GM12878 (cell line): ENCODE measurements at regions not wholly inside any gene's neighbourhood (a gene's known extent, or its start where the extent isn't known, plus 50 kb on each side); places are given as distances from the start of the nearest gene placed in this dataset.

Experiments used
- ATAC-seq: fragments of 200-7000 bp; cut with Tn5 transposase; 3 replicates; pipeline ENCODE4 v1.9.1; 2020; ENCODE audit warnings: mild to moderate bottlenecking, moderate library complexity
- BruUV-seq: library from RNA; stranded (reverse); fragments of 400-500 nt; replicated peaks from 2 replicates; lab custom pipeline; 2021; lab: Mats Ljungman, UMichigan
- CTCF ChIA-PET: fragments of 300-600 bp; sonication (Branson Sonifier 250); formaldehyde crosslinking; extraction: SDS; loops from one replicate; lab custom pipeline; 2021; ENCODE audit warnings: inconsistent platforms; lab: Yijun Ruan, JAX
- POLR2A ChIA-PET: fragments of 350-600 bp; formaldehyde crosslinking; extraction: SDS; loops from one replicate; lab custom pipeline; 2021; ENCODE audit warnings: inconsistent platforms; lab: Charles Lee
- RAD21 ChIA-PET: fragments of 300-600 bp; sonication (Branson Sonifier 250); formaldehyde crosslinking; loops from one replicate; lab custom pipeline; 2023; ENCODE audit warnings: antibody characterized with exemption; ENCODE audit not compliant: unreplicated experiment; lab: Charles Lee
- SMC1A ChIA-PET: fragments of 300-600 bp; sonication (Branson Sonifier 250); formaldehyde crosslinking; loops from one replicate; lab custom pipeline; 2023; ENCODE audit not compliant: unreplicated experiment, uncharacterized antibody; lab: Charles Lee
- DNase-seq: peaks from one replicate; pipeline ENCODE4 v3.0.0-alpha.2; 2011; ENCODE audit warnings: low read depth, low spot score
- FAIRE-seq: peaks from 3 replicates; lab custom pipeline; 2011; peaks lifted over from hg19 to GRCh38; lab: Jason Lieb, UNC
- H2AFZ ChIP-seq: 2 replicates; pipeline ENCODE4 v1.6.0; 2011; ENCODE audit warnings: low read depth, low read length, control low read depth; ENCODE audit not compliant: control insufficient read depth
- H3K27ac ChIP-seq: 2 replicates; pipeline ENCODE4 v1.5.1; 2011; ENCODE audit warnings: control low read depth; ENCODE audit not compliant: control insufficient read depth, insufficient read depth
- H3K27me3 ChIP-seq, 2 experiments: replicated peaks in 1 of 2; 2 replicates each; pipeline versions ENCODE4 v1.6.0 to v1.6.1; 2011; ENCODE audit warnings: low read length in 1 of 2; ENCODE audit not compliant: control insufficient read depth in 2 of 2, insufficient read depth in 2 of 2
- H3K36me3 ChIP-seq, 2 experiments: 2 replicates each; pipeline ENCODE4 v1.5.1; 2011; ENCODE audit warnings: low read length in 1 of 2; ENCODE audit not compliant: control insufficient read depth in 2 of 2, insufficient read depth in 2 of 2
- H3K4me1 ChIP-seq: 2 replicates; pipeline ENCODE4 v1.6.1; 2011; ENCODE audit warnings: mild to moderate bottlenecking, low read length, moderate library complexity, mixed read lengths; ENCODE audit not compliant: control insufficient read depth, insufficient read depth
- H3K4me2 ChIP-seq: 2 replicates; pipeline ENCODE4 v1.6.0; 2011; ENCODE audit warnings: control low read depth; ENCODE audit not compliant: control insufficient read depth, insufficient read depth
- H3K4me3 ChIP-seq: fragments of 200-600 bp; sonication (generic); 2 replicates; pipeline ENCODE4 v1.5.1; 2016
- H3K79me2 ChIP-seq: 2 replicates; pipeline ENCODE4 v1.6.0; 2011; ENCODE audit warnings: low read length; ENCODE audit not compliant: control insufficient read depth, insufficient read depth
- H3K9ac ChIP-seq: 2 replicates; pipeline ENCODE4 v1.8.0; 2011; ENCODE audit warnings: low read length, control low read depth, mixed read lengths; ENCODE audit not compliant: control insufficient read depth, insufficient read depth
- H3K9me3 ChIP-seq: replicated peaks from 3 replicates; pipeline ENCODE4 v1.5.1; 2011; ENCODE audit warnings: mild to moderate bottlenecking, low read length; ENCODE audit not compliant: control insufficient read depth, insufficient read depth
- H4K20me1 ChIP-seq: 2 replicates; pipeline ENCODE4 v1.6.0; 2011; ENCODE audit not compliant: control insufficient read depth, insufficient read depth
- ASH2L ChIP-seq: fragments of 300-600, 200-600 bp; sonication (generic); IDR thresholded peaks from 2 replicates; pipeline ENCODE4 v1.6.1; 2017; ENCODE audit warnings: low read depth, mild to moderate bottlenecking, borderline replicate concordance
- BACH1 ChIP-seq: fragments of 450-650 bp; IDR thresholded peaks from 2 replicates; pipeline ENCODE4 v1.6.1; 2017; ENCODE audit warnings: mild to moderate bottlenecking, borderline replicate concordance
- BHLHE40 ChIP-seq, 2 experiments: fragments of 450-650 bp in 1 of 2; IDR thresholded peaks; 2 replicates each; pipeline ENCODE4 v1.6.1; 2011 to 2017; ENCODE audit warnings: low read depth in 2 of 2, borderline replicate concordance in 1 of 2, improper control_type of control experiment in 1 of 2, low read length in 1 of 2, mild to moderate bottlenecking in 1 of 2
- BMI1 ChIP-seq: fragments of 450-650 bp; IDR thresholded peaks from 2 replicates; pipeline ENCODE4 v1.6.1; 2016; ENCODE audit warnings: mild to moderate bottlenecking, moderate library complexity, borderline replicate concordance
- CBFB ChIP-seq: IDR thresholded peaks from 2 replicates; pipeline ENCODE4 v1.6.1; 2016; ENCODE audit warnings: antibody characterized with exemption, low read depth
- HDAC2 ChIP-seq: fragments of 200-600 bp; sonication (generic); IDR thresholded peaks from 2 replicates; pipeline ENCODE4 v1.6.1; 2017
- MTA3 ChIP-seq: IDR thresholded peaks from 2 replicates; pipeline ENCODE4 v1.6.1; 2012; ENCODE audit warnings: low read length, inconsistent platforms, borderline replicate concordance
- MXI1 ChIP-seq: fragments of 150-350 bp; IDR thresholded peaks from 2 replicates; pipeline ENCODE4 v1.6.1; 2011; ENCODE audit warnings: low read depth, mild to moderate bottlenecking, inconsistent platforms, low read length, improper control_type of control experiment
- MYB ChIP-seq: fragments of 150-350 bp; IDR thresholded peaks from 2 replicates; pipeline ENCODE4 v1.6.1; 2014; ENCODE audit warnings: mild to moderate bottlenecking, low read depth, low read length, borderline replicate concordance
- POU2F2 ChIP-seq: IDR thresholded peaks from 3 replicates; pipeline ENCODE4 v1.6.1; 2011; ENCODE audit warnings: low read depth, mild to moderate bottlenecking, low read length, borderline replicate concordance
- SPI1 ChIP-seq: IDR thresholded peaks from 2 replicates; pipeline ENCODE4 v1.6.1; 2011; ENCODE audit warnings: low read depth, mild to moderate bottlenecking, low read length, moderate library complexity, borderline replicate concordance; ENCODE audit not compliant: insufficient read depth
- SREBF1 ChIP-seq: IDR thresholded peaks from 2 replicates; pipeline ENCODE4 v1.6.1; 2012; ENCODE audit warnings: mild to moderate bottlenecking, low read length
- SRF ChIP-seq, 2 experiments: IDR thresholded peaks; 2 replicates each; pipeline ENCODE4 v1.6.1; 2011; ENCODE audit warnings: low read depth in 2 of 2, low read length in 2 of 2, mild to moderate bottlenecking in 1 of 2, moderate library complexity in 1 of 2
- STAT3 ChIP-seq: IDR thresholded peaks from 2 replicates; pipeline ENCODE4 v1.6.1; 2011; ENCODE audit warnings: low read depth, low read length, improper control_type of control experiment
- TARDBP ChIP-seq: IDR thresholded peaks from 2 replicates; pipeline ENCODE4 v1.6.1; 2016; ENCODE audit warnings: borderline replicate concordance
- TCF3 ChIP-seq: IDR thresholded peaks from 2 replicates; pipeline ENCODE4 v1.6.1; 2012; ENCODE audit warnings: low read depth, mild to moderate bottlenecking, low read length, borderline replicate concordance; ENCODE audit not compliant: insufficient read depth
- YY1 ChIP-seq: IDR thresholded peaks from 2 replicates; pipeline ENCODE4 v1.6.1; 2011; ENCODE audit warnings: low read depth, mild to moderate bottlenecking, low read length
- WGBS: methylation state at CpG from one replicate; pipeline ENCODE4 v1.1.6; 2016; ENCODE audit warnings: low lambda C conversion rate; ENCODE audit not compliant: insufficient replicate concordance, insufficient coverage; ENCODE audit errors: missing lambda C conversion rate; 5-methylcytosine and 5-hydroxymethylcytosine counted together
- in situ Hi-C: fragments of 300-500 bp; cut with MboI; formaldehyde crosslinking; loops from 9 replicates; pipeline ENCODE4 v1.14.3; 2018; ENCODE audit warnings: mixed read lengths
- intact Hi-C: fragments of 100-400 bp; cut with micrococcal nuclease; formaldehyde crosslinking; loops from one replicate; pipeline ENCODE4 v1.14.2; 2022; ENCODE audit not compliant: unreplicated experiment
- TF ChIP-seq, protein P1 (sequence below): fragments of 450-650 bp; IDR thresholded peaks from 2 replicates; pipeline ENCODE4 v1.6.1; 2016; ENCODE audit warnings: mild to moderate bottlenecking

DNA sequence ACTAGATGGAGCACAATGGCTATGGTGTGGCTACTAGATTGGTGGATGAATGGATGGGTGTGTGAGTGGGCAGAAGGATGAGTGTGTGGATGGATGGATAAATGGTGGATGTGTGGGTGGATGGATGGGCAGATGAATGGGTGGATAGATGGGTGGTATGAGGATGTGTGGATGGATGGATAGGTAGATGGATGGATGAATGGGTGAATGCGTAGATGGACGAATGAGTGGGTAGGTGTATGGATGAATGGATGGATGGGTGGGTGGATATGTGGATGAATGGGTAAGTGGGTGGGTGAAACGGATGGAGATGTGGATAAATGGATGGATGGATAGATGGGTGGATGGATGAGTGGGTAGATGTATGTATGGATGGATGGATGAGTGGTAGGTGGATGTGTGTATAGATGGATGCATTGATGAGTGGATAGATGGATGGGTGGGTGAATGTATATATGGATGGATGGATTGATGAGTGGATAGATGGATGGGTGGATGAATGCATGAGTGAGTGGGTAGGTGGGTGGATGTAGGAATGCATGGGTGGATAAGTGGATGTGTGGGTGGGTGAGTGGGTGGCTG lies 114.2 kb downstream of the TEX29 start (continued):
- TF ChIP-seq BHLHE40 (IDR thresholded peaks at IDR 0.05; ENCODE audit: borderline replicate concordance in 1 of 2, low read depth in 2 of 2, low read length in 1 of 2) (no peak), SREBF1 (no peak), POU2F2 (no peak), MTA3 (no peak), HDAC2 (no peak), MXI1 (no peak), TCF3 (no peak)

- Histone ChIP-seq H3K79me2 (no peaks in the 10 kb centered on the region), H3K36me3 (no peaks in the 10 kb centered on the region), H4K20me1 (no peaks in the 10 kb centered on the region), H2AFZ (no peak overlapping the region), H3K4me2 (no peak overlapping the region), H3K27me3 (no peaks in the 10 kb centered on the region), H3K4me3 (no peak overlapping the region), H3K9ac (no peak overlapping the region), H3K4me1 (no peaks in the 10 kb centered on the region), H3K27ac (no peak overlapping the region), H3K9me3 (no peaks in the 10 kb centered on the region)
- ATAC-seq (no peak), FAIRE-seq (no peak), DNase-seq (no peak)
- in situ Hi-C loops, result no loop called here
- ChIA-PET CTCF (no interaction called here), RAD21 (no interaction called here), SMC1A (no interaction called here), POLR2A (no interaction called here)
- WGBS, result 15% methylated on average over 11 of the region's 11 CpGs
- no peak for TF ChIP-seq ASH2L
- no peak for TF ChIP-seq BMI1
- no peak for TF ChIP-seq STAT3
- no peak for TF ChIP-seq BACH1
- TF ChIP-seq YY1, result no peak
- no peak for TF ChIP-seq SPI1
- no peak for TF ChIP-seq BHLHE40 (IDR thresholded peaks at IDR 0.05; ENCODE audit: borderline replicate concordance in 1 of 2, low read depth in 2 of 2, low read length in 1 of 2)
- TF ChIP-seq MYB, result no peak
- TF ChIP-seq SRF (IDR thresholded peaks at IDR 0.05; ENCODE audit: low read depth in 2 of 2, low read length in 2 of 2), result no peak
- TF ChIP-seq CBFB, result no peak
- TF ChIP-seq, protein P1, sequence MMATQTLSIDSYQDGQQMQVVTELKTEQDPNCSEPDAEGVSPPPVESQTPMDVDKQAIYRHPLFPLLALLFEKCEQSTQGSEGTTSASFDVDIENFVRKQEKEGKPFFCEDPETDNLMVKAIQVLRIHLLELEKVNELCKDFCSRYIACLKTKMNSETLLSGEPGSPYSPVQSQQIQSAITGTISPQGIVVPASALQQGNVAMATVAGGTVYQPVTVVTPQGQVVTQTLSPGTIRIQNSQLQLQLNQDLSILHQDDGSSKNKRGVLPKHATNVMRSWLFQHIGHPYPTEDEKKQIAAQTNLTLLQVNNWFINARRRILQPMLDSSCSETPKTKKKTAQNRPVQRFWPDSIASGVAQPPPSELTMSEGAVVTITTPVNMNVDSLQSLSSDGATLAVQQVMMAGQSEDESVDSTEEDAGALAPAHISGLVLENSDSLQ, result no peak
- no peak for TF ChIP-seq MXI1
- no peak for TF ChIP-seq TARDBP
- intact Hi-C loops, result no loop called here
- no TSS peak for BruUV-seq
These were observed 116.0 kb downstream of the TEX29 start for GRCh38 chr13:111436446-111436845.
